ENCODE measurements at regions not wholly inside any gene's neighbourhood (a gene's known extent, or its start where the extent isn't known, plus 50 kb on each side); places are given as distances from the start of the nearest gene placed in this dataset.

DNA sequence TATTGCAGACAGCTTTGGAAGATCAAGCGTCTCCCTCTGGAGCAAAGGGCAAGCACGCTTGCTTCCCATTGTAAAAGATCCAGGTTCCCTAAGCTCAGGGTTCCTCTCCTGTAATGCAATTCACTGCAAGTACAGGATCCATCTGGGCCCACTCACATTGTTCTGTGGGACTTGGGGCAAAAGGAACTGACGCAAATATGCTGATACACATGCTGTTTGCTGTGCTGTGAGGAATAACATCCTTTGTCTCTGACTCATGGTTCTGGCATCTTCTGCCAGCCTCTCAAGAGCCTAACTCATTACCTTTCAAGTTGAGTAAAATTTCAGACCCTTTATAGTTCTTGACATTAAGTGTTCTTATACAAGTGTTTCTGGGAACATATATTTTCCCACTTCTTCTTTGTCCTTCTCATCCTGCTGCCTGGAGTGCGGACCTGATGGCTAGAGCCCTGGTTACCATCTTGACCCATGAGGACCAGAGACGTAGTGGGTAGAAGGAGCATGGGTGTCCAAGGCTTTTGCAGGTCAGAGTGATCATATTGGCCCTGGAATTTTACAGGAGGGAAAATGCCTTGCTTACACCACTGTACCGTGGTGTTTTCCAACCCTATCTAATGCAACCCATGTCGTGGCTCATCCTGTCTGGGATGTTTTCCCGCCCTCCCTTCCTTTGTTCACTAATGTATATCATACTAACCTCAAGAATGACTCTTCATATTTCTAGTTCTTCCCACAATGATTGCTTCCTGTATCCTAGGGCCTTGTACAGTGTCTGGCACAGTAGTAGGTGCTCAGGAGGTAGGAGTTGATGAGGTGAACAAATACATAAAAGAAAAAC is 145.7 kb upstream of the GLI2 start:
- DNase-seq (ENCODE audit: low read depth), result peak; percentile 96

- no peak for DNase-seq (ENCODE audit: low read depth)
These were observed 144.8 kb upstream of the GLI2 start for GRCh38 chr2:120590841-120591240.

DNA sequence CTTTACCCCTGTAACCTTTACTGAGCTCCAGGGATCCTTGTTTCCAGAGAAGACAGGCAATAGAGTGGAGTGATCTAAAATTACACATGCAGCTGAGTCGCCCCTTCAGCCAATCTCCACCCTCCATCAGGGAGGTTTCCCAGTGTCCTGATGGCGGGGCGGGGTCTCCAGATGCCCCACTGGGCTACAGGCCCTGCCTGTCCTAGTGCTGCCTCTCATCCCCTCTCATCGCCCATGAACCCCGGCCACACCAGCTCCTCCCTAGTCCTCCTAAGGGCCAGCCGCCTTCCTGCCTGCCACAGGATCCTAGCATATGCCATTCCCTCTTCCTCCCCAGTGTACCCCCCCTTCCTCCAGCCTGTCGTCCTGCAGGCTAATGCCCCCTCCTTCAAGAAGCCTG is 144.1 kb upstream of the GLI2 start:
- DNase-seq (ENCODE audit: low read depth), result no peak

DNA sequence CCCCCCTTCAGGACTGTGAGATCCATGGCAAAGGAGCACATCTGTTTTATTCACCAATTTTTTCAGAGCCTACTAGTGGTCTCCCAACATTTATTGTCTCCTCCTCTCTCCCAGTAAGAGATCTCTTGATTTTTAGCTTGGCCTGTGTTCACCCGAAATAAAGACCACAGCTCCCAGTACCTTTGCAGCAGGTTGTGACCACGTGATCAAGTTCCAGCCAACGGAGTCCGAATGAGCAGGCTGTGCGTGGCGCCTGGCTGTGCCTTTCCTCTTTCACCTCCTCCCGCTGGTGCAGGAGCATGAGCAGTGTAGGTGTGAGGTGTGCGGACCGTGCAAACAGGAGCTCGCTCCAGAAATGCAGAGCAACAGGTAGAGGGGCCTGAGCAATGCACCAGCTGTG is 143.6 kb upstream of the GLI2 start:
- DNase-seq (ENCODE audit: low read depth), result no peak

DNA sequence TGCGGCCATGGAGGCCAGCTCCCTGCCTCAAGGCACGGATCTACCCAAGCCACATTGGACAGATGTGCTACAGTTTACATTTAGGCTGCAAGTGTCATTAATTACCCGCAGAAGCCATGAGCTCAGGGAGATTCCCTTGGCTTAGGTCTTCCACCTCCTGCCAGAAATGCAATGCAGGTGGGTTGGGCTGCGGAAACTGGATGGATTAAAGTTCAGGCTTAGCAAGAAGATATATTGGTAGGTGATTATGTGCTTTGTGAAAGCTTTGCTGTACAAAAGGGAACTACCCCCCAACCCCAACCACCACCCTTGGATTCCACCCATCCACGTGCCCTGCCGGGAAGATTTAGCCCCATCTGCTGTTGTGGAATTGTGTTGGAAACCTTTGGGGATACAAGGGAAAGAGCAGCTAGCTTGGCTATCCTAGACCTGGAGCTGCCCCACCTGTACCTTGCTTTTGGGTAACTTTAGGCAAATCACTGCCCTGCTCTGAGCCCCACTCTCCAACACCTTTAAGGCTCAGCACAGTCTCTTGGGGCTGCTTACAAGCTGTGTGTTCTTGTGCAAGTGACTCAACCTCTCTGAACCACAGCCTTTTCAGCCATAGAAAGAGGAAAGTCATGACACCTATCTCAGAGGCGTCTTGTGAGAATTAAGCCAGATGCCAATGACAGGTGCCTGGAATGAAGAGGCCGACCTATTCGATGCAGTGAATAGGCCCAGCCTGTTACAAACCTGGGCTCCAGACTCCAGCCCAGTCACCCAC is 141.6 kb upstream of the GLI2 start:
- no peak for DNase-seq (ENCODE audit: low read depth)

DNA sequence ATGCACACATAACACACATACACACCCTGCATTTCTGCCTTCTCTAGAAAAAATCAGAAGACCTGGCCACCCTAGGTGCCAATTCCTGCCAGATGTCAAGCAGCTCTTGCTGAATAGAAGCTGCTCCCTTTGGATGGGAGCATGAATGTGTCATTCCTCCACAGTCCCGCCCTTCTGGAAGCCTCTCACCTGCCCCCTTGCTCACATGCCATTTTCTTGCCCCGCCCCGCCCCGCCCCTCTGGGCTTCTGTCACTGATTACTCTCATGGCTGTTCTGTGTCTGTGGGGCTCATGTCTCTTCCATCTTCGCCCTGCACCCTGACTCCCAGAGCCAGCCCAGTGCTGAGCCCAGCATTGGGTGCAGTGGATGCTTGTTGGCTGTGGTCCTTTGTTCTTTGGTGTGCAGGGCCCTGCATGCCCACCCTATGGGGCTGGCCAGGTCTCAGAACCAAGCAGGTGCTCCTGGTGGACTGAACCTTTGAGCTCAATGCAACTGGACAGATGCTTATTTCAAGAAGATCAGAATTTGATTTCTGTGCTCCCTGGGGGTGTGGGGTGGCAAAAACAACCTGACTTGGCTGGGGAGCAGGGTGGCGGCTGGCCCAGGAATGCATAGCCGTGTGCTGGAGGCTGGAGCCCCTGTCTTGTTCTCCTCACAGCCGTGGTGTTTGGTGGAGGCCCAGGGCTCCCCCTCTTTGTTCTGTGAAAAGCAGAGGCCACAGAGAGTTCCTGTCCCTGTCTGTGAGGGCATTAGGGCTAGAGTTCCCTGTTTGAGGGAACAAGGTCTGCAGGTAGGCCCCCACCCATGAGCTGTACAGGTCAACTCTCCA is 140.6 kb upstream of the GLI2 start:
- DNase-seq (ENCODE audit: low read depth), result no peak

GRCh38 chr2:120595739-120596138 is 139.9 kb upstream of the GLI2 start:
- DNase-seq (ENCODE audit: low read depth), result no peak

DNA sequence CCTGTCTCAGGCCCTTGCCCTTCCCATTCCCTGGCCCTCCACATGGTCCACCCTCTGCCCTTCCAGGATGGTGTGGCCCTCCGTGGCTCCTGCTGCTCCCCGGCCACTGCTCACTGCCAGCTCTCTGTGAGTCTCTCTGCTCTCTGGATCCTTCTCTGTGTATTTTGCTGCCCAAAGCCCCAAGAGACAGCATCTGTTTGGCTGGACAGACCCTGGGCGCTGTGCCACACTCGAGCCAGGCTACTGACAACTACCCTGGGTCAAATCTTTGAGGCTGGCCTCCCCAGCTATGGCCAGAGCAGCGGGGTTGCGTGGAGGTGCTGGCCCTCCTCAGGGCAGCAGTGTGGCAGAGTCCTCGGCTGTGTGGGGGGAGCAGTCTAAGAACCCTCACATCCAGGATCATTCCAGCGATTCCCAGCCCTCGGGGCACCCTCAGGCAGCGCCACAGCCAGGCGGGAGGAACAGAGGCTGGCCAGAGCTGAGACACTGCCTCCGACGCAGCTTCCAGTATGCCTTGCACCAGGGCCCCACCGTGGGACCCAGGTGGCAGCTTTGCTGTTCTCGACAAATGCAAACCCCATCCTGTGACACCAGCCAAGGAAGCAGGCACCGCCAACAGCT is 139.4 kb upstream of the GLI2 start:
- no peak for DNase-seq (ENCODE audit: low read depth)

- DNase-seq (ENCODE audit: low read depth), result peak; percentile 78
These were observed 138.6 kb upstream of the GLI2 start for GRCh38 chr2:120596990-120597594.

DNA sequence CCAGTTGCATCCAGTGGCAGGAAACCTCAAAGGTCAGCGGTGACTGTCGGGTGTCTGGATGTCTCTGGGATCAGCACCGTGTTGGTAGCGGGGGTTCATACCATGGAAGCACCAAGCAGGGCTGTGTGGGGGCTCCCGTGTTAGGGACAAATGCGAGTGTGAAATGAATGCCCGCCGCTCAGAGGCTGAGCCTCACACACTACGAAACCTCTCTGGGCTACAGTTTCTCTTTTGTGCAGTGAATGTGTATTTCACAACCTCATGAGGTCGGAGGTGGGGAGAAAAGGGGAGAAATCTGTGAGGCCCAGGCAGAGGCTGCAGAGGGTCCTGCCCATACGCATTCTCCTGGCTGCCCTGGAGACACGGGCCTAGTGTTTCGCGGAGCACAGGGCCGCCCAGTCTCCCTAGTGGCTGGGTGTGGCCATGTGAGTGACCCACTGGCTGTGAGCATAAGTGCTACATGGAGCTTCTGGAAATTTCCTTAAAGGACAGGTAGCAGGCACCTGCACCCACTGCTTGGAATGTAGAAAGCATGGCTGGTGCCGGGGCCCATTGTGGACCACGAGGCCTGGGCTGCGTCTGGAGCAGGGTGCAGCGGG is 138.0 kb upstream of the GLI2 start:
- no peak for DNase-seq (ENCODE audit: low read depth)

- no peak for DNase-seq (ENCODE audit: low read depth)
These were observed 137.3 kb upstream of the GLI2 start for GRCh38 chr2:120598416-120598815.

- DNase-seq (ENCODE audit: low read depth), result no peak
These were observed 136.6 kb upstream of the GLI2 start for GRCh38 chr2:120599072-120599471.

DNA sequence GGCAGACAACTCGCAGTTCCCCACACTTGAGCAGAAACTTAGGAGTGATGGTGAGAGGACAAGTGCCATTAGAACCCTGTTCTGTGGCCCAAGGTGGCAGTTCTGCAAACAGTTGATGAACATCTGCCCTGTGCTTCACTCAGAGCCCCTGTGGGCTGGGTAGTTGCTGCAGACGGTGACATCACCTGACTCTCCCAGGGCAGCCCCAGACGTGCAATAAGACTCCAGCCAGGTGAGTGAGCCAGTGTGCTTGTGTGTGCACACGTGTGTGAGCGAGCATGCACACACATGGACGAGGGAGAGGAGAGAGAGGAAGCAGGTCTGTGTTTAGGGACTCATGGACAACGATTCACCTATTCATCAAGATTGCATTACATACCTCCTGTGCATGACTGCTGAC is 136.0 kb upstream of the GLI2 start:
- DNase-seq (ENCODE audit: low read depth), result no peak

- no peak for DNase-seq (ENCODE audit: low read depth)
These were observed 135.3 kb upstream of the GLI2 start for GRCh38 chr2:120600335-120600734.

DNA sequence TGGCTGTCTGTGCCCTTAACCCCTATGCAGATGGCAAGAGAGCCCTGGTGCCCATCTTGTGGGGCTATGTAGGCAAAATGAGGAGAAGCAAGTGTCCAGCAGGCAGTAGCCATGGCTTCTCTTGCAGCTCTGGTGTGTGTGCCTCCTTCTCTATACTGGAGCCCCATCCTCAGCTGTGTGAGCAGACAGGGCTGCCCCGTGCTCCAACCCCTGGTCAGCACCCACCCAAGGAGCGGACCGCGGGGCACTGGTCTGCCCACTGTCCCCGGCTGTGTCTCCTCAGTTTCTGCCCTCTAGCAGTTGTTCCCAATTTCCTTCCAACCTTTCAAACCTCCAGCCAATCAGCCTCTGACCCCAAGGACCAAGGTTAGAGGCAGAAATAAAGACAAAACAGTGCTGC is 134.9 kb upstream of the GLI2 start:
- no peak for DNase-seq (ENCODE audit: low read depth)

- DNase-seq (ENCODE audit: low read depth), result no peak
These were observed 134.1 kb upstream of the GLI2 start for GRCh38 chr2:120601566-120601965.

- DNase-seq (ENCODE audit: low read depth), result peak; percentile 46
These were observed 133.4 kb upstream of the GLI2 start for GRCh38 chr2:120602251-120602650.

- no peak for DNase-seq (ENCODE audit: low read depth)
These were observed 130.9 kb upstream of the GLI2 start for GRCh38 chr2:120604767-120605166.

DNA sequence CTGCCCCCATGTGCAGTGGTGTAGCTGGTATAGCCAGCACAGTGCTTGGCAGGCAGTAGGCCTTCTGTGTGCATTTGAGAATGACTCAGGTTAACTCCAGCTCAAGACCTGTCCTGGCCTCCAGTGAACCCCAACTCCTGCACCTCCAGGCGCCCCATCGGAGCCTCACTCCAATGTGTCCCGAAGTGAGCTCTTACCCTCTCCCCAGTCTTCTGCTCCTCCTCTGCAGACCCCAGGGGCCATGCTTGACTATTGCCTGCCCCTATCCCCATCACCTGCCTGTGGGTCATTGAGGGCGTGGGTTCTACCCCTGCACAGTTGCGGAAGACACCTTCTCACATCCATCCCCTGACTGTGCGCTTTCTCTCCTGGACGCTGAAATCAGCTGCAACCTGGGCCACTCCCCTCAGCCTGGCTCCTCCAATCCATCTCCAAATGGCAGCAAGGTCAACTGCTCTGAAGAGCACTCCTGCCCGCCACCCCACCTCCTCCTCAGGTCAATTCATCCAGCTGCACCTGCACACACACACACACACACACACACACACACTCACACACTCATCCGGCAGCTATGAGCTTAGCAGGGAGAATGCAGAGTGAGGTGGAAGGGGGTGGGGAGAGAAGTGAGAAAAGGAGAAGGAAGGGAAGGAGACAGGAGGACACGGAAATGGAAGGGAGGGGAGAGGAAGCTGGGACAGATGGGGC is 130.3 kb upstream of the GLI2 start:
- no peak for DNase-seq (ENCODE audit: low read depth)

- no peak for DNase-seq (ENCODE audit: low read depth)
These were observed 129.4 kb upstream of the GLI2 start for GRCh38 chr2:120606280-120606679.

DNA sequence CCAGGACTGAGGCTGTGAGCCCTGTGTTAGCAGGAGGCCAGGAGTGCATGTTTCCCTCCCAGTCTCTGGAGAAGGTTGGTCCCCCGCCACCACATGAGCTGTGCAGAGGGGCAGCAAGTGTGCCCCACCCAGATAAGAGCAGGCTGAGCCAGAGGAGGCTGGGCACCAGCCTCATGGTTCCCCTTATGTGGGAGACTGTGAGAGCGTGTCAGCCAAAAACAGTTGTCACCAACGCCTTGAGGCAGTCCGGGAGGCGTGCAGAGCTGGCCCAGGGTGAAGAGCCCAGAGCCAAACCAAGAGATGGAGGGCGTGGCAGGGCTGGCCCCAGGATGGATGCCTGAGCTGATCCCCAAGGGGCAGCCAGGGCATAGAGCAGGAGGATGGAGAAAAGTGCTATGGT is 128.7 kb upstream of the GLI2 start:
- no peak for DNase-seq (ENCODE audit: low read depth)

Measured in amniotic epithelial cell (primary cell).